ENCODE measurements at regions not wholly inside any gene's neighbourhood (a gene's known extent, or its start where the extent isn't known, plus 50 kb on each side); places are given as distances from the start of the nearest gene placed in this dataset.

- no peak for TF ChIP-seq CTCF (IDR thresholded peaks at IDR 0.05; ENCODE audit: insufficient read depth, low read length)
- TF ChIP-seq POLR2AphosphoS5 (IDR thresholded peaks at IDR 0.05; ENCODE audit: low read depth), result no peak
- TF ChIP-seq REST (IDR thresholded peaks at IDR 0.05; ENCODE audit: insufficient replicate concordance, low read depth), result no peak
Measured at GRCh38 chr3:89570465-89570864, 463.0 kb downstream of the EPHA3 start.
